CD4-positive, alpha-beta T cell (primary cell): ENCODE measurements at regions not wholly inside any gene's neighbourhood (a gene's known extent, or its start where the extent isn't known, plus 50 kb on each side); places are given as distances from the start of the nearest gene placed in this dataset.

Source experiments
- ATAC-seq: fragments of 200-7000 bp; cut with Tn5 transposase; one replicate; pipeline ENCODE4 v1.10.0; 2022; ENCODE audit warnings: mild to moderate bottlenecking; ENCODE audit not compliant: poor library complexity
- CTCF ChIA-PET: fragments of 350-600 bp; sonication (Branson Sonifier 250); formaldehyde crosslinking; loops from one replicate; lab custom pipeline; 2021; ENCODE audit warnings: antibody characterized with exemption, inconsistent platforms; lab: Charles Lee
- POLR2A ChIA-PET: fragments of 350-600 bp; sonication (Branson Sonifier 250); formaldehyde crosslinking; loops from one replicate; lab custom pipeline; 2021; ENCODE audit warnings: antibody characterized with exemption, inconsistent platforms; lab: Charles Lee
- DNase-seq, 14 experiments: peaks; one replicate each; pipeline ENCODE4 v3.0.0-alpha.2; 2013 to 2020; ENCODE audit warnings: mixed read lengths in 2 of 14
- H3K27ac ChIP-seq, 2 donors: one replicate each; pipeline versions ENCODE4 v1.5.1 to v1.7.0; 2013; ENCODE audit warnings: low read length in 2 of 2, low read depth in 1 of 2, mild to moderate bottlenecking in 1 of 2
- H3K27me3 ChIP-seq, 2 experiments: 1 replicate in 1 of 2; 2 replicates in 1 of 2; pipeline versions ENCODE4 v1.6.1 to v1.7.0; 2013; ENCODE audit warnings: low read length in 2 of 2, control low read depth in 1 of 2, mild to moderate bottlenecking in 1 of 2, moderate library complexity in 1 of 2; ENCODE audit not compliant: insufficient read depth in 2 of 2, control insufficient read depth in 1 of 2
- H3K36me3 ChIP-seq: one replicate; pipeline ENCODE4 v1.6.1; 2013; ENCODE audit warnings: low read length, control low read depth; ENCODE audit not compliant: insufficient read depth
- H3K4me1 ChIP-seq: one replicate; pipeline ENCODE4 v1.6.1; 2013; ENCODE audit warnings: low read length, control low read depth; ENCODE audit not compliant: insufficient read depth
- H3K4me3 ChIP-seq: one replicate; pipeline ENCODE4 v1.5.1; 2013; ENCODE audit warnings: mild to moderate bottlenecking, low read length, moderate library complexity
- H3K9me3 ChIP-seq, 2 experiments: 1 replicate in 1 of 2; 2 replicates in 1 of 2; pipeline versions ENCODE4 v1.6.1 to v1.7.0; 2013; ENCODE audit warnings: low read length in 2 of 2, mild to moderate bottlenecking in 2 of 2, control low read depth in 1 of 2, moderate library complexity in 1 of 2; ENCODE audit not compliant: control insufficient read depth in 1 of 2, insufficient read depth in 1 of 2
- H3K27ac Mint-ChIP-seq: one replicate; pipeline ENCODE4 v1.8.0; 2020; ENCODE audit warnings: mixed read lengths
- H3K27me3 Mint-ChIP-seq: one replicate; pipeline ENCODE4 v1.8.0; 2021; ENCODE audit warnings: mixed read lengths
- H3K36me3 Mint-ChIP-seq: one replicate; pipeline ENCODE4 v1.8.0; 2021; ENCODE audit warnings: low read depth, mixed read lengths
- H3K4me1 Mint-ChIP-seq: one replicate; pipeline ENCODE4 v1.8.0; 2021; ENCODE audit warnings: low read depth, mixed read lengths
- H3K4me3 Mint-ChIP-seq: one replicate; pipeline ENCODE4 v1.8.0; 2020; ENCODE audit warnings: mild to moderate bottlenecking, mixed read lengths
- H3K9me3 Mint-ChIP-seq: one replicate; pipeline ENCODE4 v1.8.0; 2020; ENCODE audit warnings: mixed read lengths
- intact Hi-C, 2 experiments: fragments of 100-400 bp; cut with DNase I in 1 of 2; cut with micrococcal nuclease in 1 of 2; formaldehyde crosslinking; loops; one replicate each; pipeline versions ENCODE4 v1.15.1 to v1.9.0; 2023 to 2025; cut with DNase I, micrococcal nuclease
- TF ChIP-seq, protein P1 (sequence below): fragments of 200-600 bp; IDR thresholded peaks from one replicate; pipeline ENCODE4 v1.8.0; 2022; ENCODE audit warnings: antibody characterized with exemption, mild to moderate bottlenecking

DNA sequence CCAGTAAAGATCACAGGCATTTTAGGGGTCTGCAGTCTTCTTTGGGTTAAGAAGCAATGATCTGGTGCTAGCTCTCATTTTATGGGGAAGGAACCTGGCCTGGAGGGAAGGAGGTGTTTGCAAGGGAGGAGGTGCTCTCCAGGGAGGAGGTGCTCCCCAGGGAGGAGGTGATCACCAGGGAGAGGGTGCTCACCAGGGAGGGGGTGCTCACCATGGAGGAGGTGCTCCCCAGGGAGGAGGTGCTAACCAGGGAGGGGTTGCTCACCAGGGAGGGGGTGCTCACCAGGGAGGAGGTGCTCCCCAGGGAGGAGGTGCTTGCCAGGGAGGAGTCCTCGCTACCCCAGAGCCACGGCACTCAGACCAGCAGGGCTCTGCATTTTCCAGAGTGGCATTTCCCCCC lies 115.7 kb downstream of the TLE3 start:
- Mint-ChIP-seq H3K4me1 (no peaks in the 10 kb centered on the region), H3K27me3 (peaks cover 34% of the 10 kb centered on the region), H3K27ac (no peak overlapping the region), H3K4me3 (no peak overlapping the region), H3K9me3 (no peaks in the 10 kb centered on the region), H3K36me3 (no peaks in the 10 kb centered on the region)
- Histone ChIP-seq H3K4me1 (no peaks in the 10 kb centered on the region), H3K9me3 (peaks cover 0 to 6% of the 10 kb centered on the region in 2 experiments), H3K27ac (no peak overlapping the region), H3K27me3 (peaks cover 11 to 13% of the 10 kb centered on the region in 2 experiments), H3K36me3 (no peaks in the 10 kb centered on the region), H3K4me3 (no peak overlapping the region)
- POLR2A ChIA-PET: interaction anchor here (0.7 kb wide), 1 partner anchor 119 kb away, joined by 6 read pairs; no protein-coding TSS in a partner anchor
- intact Hi-C loops: no loop called here
- ATAC-seq: no peak
- TF ChIP-seq, protein P1, sequence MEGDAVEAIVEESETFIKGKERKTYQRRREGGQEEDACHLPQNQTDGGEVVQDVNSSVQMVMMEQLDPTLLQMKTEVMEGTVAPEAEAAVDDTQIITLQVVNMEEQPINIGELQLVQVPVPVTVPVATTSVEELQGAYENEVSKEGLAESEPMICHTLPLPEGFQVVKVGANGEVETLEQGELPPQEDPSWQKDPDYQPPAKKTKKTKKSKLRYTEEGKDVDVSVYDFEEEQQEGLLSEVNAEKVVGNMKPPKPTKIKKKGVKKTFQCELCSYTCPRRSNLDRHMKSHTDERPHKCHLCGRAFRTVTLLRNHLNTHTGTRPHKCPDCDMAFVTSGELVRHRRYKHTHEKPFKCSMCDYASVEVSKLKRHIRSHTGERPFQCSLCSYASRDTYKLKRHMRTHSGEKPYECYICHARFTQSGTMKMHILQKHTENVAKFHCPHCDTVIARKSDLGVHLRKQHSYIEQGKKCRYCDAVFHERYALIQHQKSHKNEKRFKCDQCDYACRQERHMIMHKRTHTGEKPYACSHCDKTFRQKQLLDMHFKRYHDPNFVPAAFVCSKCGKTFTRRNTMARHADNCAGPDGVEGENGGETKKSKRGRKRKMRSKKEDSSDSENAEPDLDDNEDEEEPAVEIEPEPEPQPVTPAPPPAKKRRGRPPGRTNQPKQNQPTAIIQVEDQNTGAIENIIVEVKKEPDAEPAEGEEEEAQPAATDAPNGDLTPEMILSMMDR: no peak
- CTCF ChIA-PET: no interaction called here
- no peak for DNase-seq

DNA sequence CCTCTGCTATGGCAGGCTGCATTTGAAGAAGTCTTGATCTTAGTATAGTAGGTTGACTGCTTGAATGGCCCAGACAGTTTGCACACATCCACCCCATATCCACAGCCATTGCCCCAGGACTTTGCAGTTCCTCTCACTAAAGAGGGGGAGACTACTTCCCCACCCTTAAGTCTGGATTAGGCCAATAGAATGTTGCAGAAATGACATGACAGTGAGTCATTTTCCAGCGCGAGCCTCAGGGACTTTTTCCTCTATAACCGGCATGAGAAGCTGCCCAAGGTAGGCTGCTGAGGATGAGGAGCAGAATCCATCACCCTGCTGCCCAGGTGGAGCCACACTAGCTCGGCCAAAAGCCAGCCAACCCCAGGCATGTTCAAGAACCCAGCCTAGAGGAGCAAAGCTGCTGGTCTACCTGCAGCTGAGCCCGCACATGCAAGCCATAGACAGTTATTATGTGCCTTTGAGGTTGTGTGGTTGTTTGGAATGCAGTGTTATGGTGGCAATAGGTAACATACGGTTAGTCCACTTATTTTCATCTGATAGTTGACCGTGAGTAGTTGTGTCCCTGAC lies 113.9 kb downstream of the TLE3 start:
- Histone ChIP-seq H3K9me3 (peaks cover 0 to 6% of the 10 kb centered on the region in 2 experiments), H3K4me1 (no peaks in the 10 kb centered on the region), H3K27ac (no peak overlapping the region), H3K4me3 (no peak overlapping the region), H3K36me3 (no peaks in the 10 kb centered on the region), H3K27me3 (peaks cover 11 to 13% of the 10 kb centered on the region in 2 experiments)
- CTCF ChIA-PET: no interaction called here
- ATAC-seq (no peak), DNase-seq (no peak)
- Mint-ChIP-seq H3K27me3 (peaks cover 36% of the 10 kb centered on the region), H3K9me3 (no peaks in the 10 kb centered on the region), H3K36me3 (no peaks in the 10 kb centered on the region), H3K27ac (no peak overlapping the region), H3K4me3 (no peak overlapping the region), H3K4me1 (no peaks in the 10 kb centered on the region)
- intact Hi-C loops: no loop called here
- TF ChIP-seq, protein P1: no peak
- POLR2A ChIA-PET: no interaction called here

DNA sequence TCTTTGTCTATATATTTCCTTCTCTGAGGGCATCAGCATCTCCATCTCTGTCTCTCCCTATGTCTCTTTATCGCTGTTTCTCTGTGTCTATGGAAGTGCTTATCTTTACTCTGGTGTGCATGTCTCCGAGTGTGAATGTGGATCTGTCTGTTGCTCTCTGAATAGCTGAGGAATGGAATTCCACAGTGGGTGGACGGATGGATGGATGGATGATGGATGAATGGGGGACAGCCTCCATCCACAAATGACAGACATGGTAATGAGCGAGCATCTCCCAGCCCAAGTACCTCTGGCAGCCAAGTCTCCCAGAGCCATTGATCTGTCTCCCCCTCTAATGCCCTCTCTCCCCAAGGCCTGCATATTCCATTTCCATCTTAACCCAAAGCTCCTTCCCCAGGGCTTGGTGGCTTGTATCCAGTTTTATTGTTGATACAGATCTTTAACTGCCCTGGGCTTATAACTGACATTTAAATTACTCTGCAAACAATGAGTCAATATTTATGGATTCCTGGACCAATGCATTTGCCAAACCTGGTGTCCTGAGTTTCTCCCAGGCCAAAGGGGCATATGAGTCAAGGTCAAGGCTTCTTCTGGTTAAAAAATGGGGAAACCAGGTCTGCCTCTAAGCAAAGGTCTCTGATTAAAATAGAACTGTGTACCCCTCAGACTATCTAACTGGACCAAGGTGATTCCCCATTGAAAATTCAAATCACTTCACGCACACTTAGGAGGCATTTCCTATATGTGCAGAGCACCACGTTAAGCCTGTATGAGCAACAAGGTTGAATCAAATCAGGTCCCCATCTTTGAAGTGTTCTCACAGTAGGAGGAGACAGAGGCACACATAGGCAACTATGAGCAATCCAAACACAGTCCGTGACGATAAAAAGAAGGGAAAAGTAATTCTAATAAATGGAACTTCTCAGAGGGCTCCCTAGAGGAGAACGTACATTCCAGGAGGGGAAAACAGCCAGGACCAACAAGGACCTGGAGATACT lies 109.9 kb downstream of the TLE3 start:
- H3K4me1 Mint-ChIP-seq: no peaks in the 10 kb centered on the region
- intact Hi-C loops: no loop called here
- ChIA-PET CTCF (no interaction called here), POLR2A (no interaction called here)
- Histone ChIP-seq H3K27me3 (peaks cover 4 to 13% of the 10 kb centered on the region in 2 experiments), H3K4me1 (no peaks in the 10 kb centered on the region), H3K36me3 (no peaks in the 10 kb centered on the region), H3K4me3 (no peak overlapping the region), H3K9me3 (no peaks in the 10 kb centered on the region), H3K27ac (no peak overlapping the region)
- TF ChIP-seq, protein P1: no peak
- H3K4me3 Mint-ChIP-seq: no peak overlapping the region
- DNase-seq: no peak
- H3K27ac Mint-ChIP-seq: no peak overlapping the region
- no peaks in the 10 kb centered on the region for H3K9me3 Mint-ChIP-seq
- peaks cover 23% of the 10 kb centered on the region for H3K27me3 Mint-ChIP-seq
- no peak for ATAC-seq
- no peaks in the 10 kb centered on the region for H3K36me3 Mint-ChIP-seq
